DND-41 (cell line): ENCODE measurements at regions not wholly inside any gene's neighbourhood (a gene's known extent, or its start where the extent isn't known, plus 50 kb on each side); places are given as distances from the start of the nearest gene placed in this dataset.

Source experiments
- CTCF ChIP-seq: IDR thresholded peaks from 2 replicates; pipeline ENCODE4 v1.5.1; 2012; ENCODE audit warnings: borderline replicate concordance, low read length, moderate library complexity, mild to moderate bottlenecking; ENCODE audit not compliant: poor library complexity, severe bottlenecking; ENCODE audit errors: extremely low read depth
- EZH2 ChIP-seq: IDR thresholded peaks from 3 replicates; pipeline ENCODE4 v1.6.1; 2012; ENCODE audit warnings: borderline replicate concordance, low read depth, mild to moderate bottlenecking, moderate library complexity, low read length, inconsistent platforms; ENCODE audit not compliant: severe bottlenecking

- no peak for TF ChIP-seq EZH2
- TF ChIP-seq CTCF, result no peak
Measured at GRCh38 chr3:124659175-124659574, 71.1 kb upstream of the UMPS start.
